GM12873 (cell line): ENCODE measurements at regions not wholly inside any gene's neighbourhood (a gene's known extent, or its start where the extent isn't known, plus 50 kb on each side); places are given as distances from the start of the nearest gene placed in this dataset.

Experiments used
- CTCF ChIP-seq: IDR thresholded peaks from 2 replicates; pipeline ENCODE4 v1.5.1; 2012; ENCODE audit warnings: low read depth, mild to moderate bottlenecking, moderate library complexity, low read length, control low read depth; ENCODE audit not compliant: insufficient read depth; ENCODE audit errors: missing control alignments

GRCh38 chr2:6139916-6140315 lies 447.7 kb downstream of the SOX11 start:
- no peak for TF ChIP-seq CTCF

GRCh38 chr2:6140509-6140908 lies 448.3 kb downstream of the SOX11 start:
- no peak for TF ChIP-seq CTCF

GRCh38 chr2:6143812-6144211 lies 451.6 kb downstream of the SOX11 start:
- no peak for TF ChIP-seq CTCF

GRCh38 chr2:6148882-6149281 lies 456.7 kb downstream of the SOX11 start:
- TF ChIP-seq CTCF = no peak

- no peak for TF ChIP-seq CTCF
Observed at GRCh38 chr2:6159606-6160005, 467.4 kb downstream of the SOX11 start.

- TF ChIP-seq CTCF = no peak
Observed at GRCh38 chr2:6163932-6164331, 471.7 kb downstream of the SOX11 start.

GRCh38 chr2:6164986-6165747 lies 473.0 kb downstream of the SOX11 start:
- no peak for TF ChIP-seq CTCF
